CD14-positive monocyte (primary cell): ENCODE measurements at regions not wholly inside any gene's neighbourhood (a gene's known extent, or its start where the extent isn't known, plus 50 kb on each side); places are given as distances from the start of the nearest gene placed in this dataset.

ENCODE experiments used
- DNase-seq, 3 donors: peaks; one replicate each; pipeline ENCODE4 v3.0.0-alpha.2; 2011 to 2022
- H2AFZ ChIP-seq: 2 replicates; pipeline ENCODE4 v1.6.0; 2012; ENCODE audit warnings: mild to moderate bottlenecking, low read depth, low read length, inconsistent platforms; ENCODE audit not compliant: insufficient read depth, poor library complexity, severe bottlenecking
- H3K27ac ChIP-seq, 2 donors: 1 replicate in 1 of 2; 2 replicates in 1 of 2; pipeline ENCODE4 v1.5.1; 2012 to 2013; ENCODE audit warnings: low read length in 2 of 2, control low read depth in 1 of 2, inconsistent platforms in 1 of 2, low read depth in 1 of 2, mild to moderate bottlenecking in 1 of 2
- H3K27me3 ChIP-seq, 2 donors: one replicate each; pipeline versions ENCODE4 v1.6.0 to v1.6.1; 2011 to 2013; ENCODE audit warnings: low read length in 2 of 2; ENCODE audit not compliant: control insufficient read depth in 2 of 2, insufficient read depth in 2 of 2
- H3K36me3 ChIP-seq, 2 donors: replicated peaks in 1 of 2; 1 replicate in 1 of 2; 2 replicates in 1 of 2; pipeline versions ENCODE4 v1.5.1 to v1.6.1; 2012 to 2013; ENCODE audit warnings: low read length in 2 of 2, control low read depth in 1 of 2, inconsistent platforms in 1 of 2, mild to moderate bottlenecking in 1 of 2; ENCODE audit not compliant: insufficient read depth in 2 of 2, control insufficient read depth in 1 of 2
- H3K4me1 ChIP-seq, 2 donors: 1 replicate in 1 of 2; 2 replicates in 1 of 2; pipeline versions ENCODE4 v1.5.1 to v1.6.1; 2012 to 2013; ENCODE audit warnings: low read length in 2 of 2, control low read depth in 1 of 2, inconsistent platforms in 1 of 2, mild to moderate bottlenecking in 1 of 2, moderate library complexity in 1 of 2; ENCODE audit not compliant: insufficient read depth in 2 of 2, control insufficient read depth in 1 of 2
- H3K4me2 ChIP-seq: replicated peaks from 2 replicates; pipeline ENCODE3; 2012; ENCODE audit warnings: low read length, moderate library complexity, mild to moderate bottlenecking; ENCODE audit not compliant: poor library complexity, severe bottlenecking; ENCODE audit errors: extremely low read depth
- H3K4me3 ChIP-seq, 3 experiments: fragments of 200-600 bp in 1 of 3; sonication (generic) in 1 of 3; replicated peaks in 1 of 3; 1 replicate in 2 of 3; 2 replicates in 1 of 3; pipeline ENCODE4 v1.5.1; 2011 to 2013; ENCODE audit warnings: low read length in 3 of 3, mild to moderate bottlenecking in 3 of 3, control low read depth in 2 of 3, low read depth in 2 of 3, inconsistent platforms in 1 of 3, moderate library complexity in 1 of 3
- H3K79me2 ChIP-seq: 2 replicates; pipeline ENCODE4 v1.6.0; 2012; ENCODE audit warnings: mild to moderate bottlenecking, control low read depth, inconsistent platforms, low read length, moderate library complexity; ENCODE audit not compliant: insufficient read depth
- H3K9ac ChIP-seq: 2 replicates; pipeline ENCODE4 v1.6.0; 2017; ENCODE audit warnings: low read length, mild to moderate bottlenecking; ENCODE audit not compliant: insufficient read depth, poor library complexity, severe bottlenecking
- H3K9me3 ChIP-seq, 2 donors: replicated peaks in 1 of 2; 1 replicate in 1 of 2; 2 replicates in 1 of 2; pipeline versions ENCODE4 v1.5.1 to v1.6.1; 2012 to 2013; ENCODE audit warnings: low read length in 2 of 2, control low read depth in 1 of 2; ENCODE audit not compliant: control insufficient read depth in 1 of 2, insufficient read depth in 1 of 2
- H4K20me1 ChIP-seq: 2 replicates; pipeline ENCODE4 v1.6.0; 2012; ENCODE audit warnings: mild to moderate bottlenecking, low read length, control low read depth, moderate library complexity; ENCODE audit not compliant: insufficient read depth
- H3K27ac Mint-ChIP-seq, 7 donors: one replicate each; pipeline ENCODE4 v1.8.0; 2020; ENCODE audit warnings: mild to moderate bottlenecking in 7 of 7, mixed read lengths in 7 of 7, moderate library complexity in 6 of 7, inconsistent platforms in 2 of 7
- H3K27me3 Mint-ChIP-seq, 3 donors: one replicate each; pipeline ENCODE4 v1.8.0; 2021 to 2022; ENCODE audit warnings: low read depth in 3 of 3, mild to moderate bottlenecking in 3 of 3, mixed read lengths in 3 of 3, moderate library complexity in 3 of 3, inconsistent platforms in 1 of 3
- H3K36me3 Mint-ChIP-seq, 2 donors: one replicate each; pipeline ENCODE4 v1.8.0; 2020; ENCODE audit warnings: mixed read lengths in 2 of 2, inconsistent platforms in 1 of 2, mild to moderate bottlenecking in 1 of 2
- H3K4me1 Mint-ChIP-seq: one replicate; pipeline ENCODE4 v1.8.0; 2020; ENCODE audit warnings: mild to moderate bottlenecking, mixed read lengths
- H3K4me3 Mint-ChIP-seq, 2 donors: one replicate each; pipeline ENCODE4 v1.8.0; 2020; ENCODE audit warnings: mild to moderate bottlenecking in 2 of 2, mixed read lengths in 2 of 2, moderate library complexity in 1 of 2
- H3K9me3 Mint-ChIP-seq, 7 donors: one replicate each; pipeline ENCODE4 v1.8.0; 2020 to 2022; ENCODE audit warnings: mixed read lengths in 7 of 7, mild to moderate bottlenecking in 6 of 7, moderate library complexity in 6 of 7, inconsistent platforms in 2 of 7
- CTCF ChIP-seq: fragments of 200-600 bp; IDR thresholded peaks from one replicate; pipeline ENCODE4 v1.8.0; 2022; ENCODE audit warnings: antibody characterized with exemption, mild to moderate bottlenecking
- WGBS: methylation state at CpG from one replicate; pipeline ENCODE4 v1.1.5; 2013; ENCODE audit warnings: missing lambda C conversion rate; ENCODE audit not compliant: insufficient coverage; 5-methylcytosine and 5-hydroxymethylcytosine counted together
- intact Hi-C, 2 donors: fragments of 100-400 bp; cut with micrococcal nuclease; formaldehyde crosslinking; loops; one replicate each; pipeline versions ENCODE4 v1.15.0 to v1.15.1; 2023

GRCh38 chr12:74953697-74954096 is 255.9 kb downstream of the KCNC2 start:
- H3K27ac ChIP-seq = no peak overlapping the region
- H3K36me3 ChIP-seq = no peaks in the 10 kb centered on the region
- H3K79me2 ChIP-seq = no peaks in the 10 kb centered on the region
- Mint-ChIP-seq H3K4me1 (no peaks in the 10 kb centered on the region), H3K4me3 (no peak overlapping the region), H3K36me3 (no peaks in the 10 kb centered on the region), H3K27me3 (no peaks in the 10 kb centered on the region), H3K9me3 (peaks cover 0 to 10% (median 2%) of the 10 kb centered on the region in 7 donors), H3K27ac (no peak overlapping the region)
- WGBS = no CpG with 5 or more reads among the region's 1 CpG
- intact Hi-C loops = no loop called here
- no peak overlapping the region for H3K4me2 ChIP-seq
- H3K9me3 ChIP-seq = peaks cover 0 to 6% of the 10 kb centered on the region in 2 donors
- no peak overlapping the region for H3K9ac ChIP-seq
- H4K20me1 ChIP-seq = no peaks in the 10 kb centered on the region
- no peak for DNase-seq
- H3K4me3 ChIP-seq = no peak overlapping the region
- no peaks in the 10 kb centered on the region for H3K27me3 ChIP-seq
- TF ChIP-seq CTCF = no peak
- H2AFZ ChIP-seq = no peak overlapping the region
- H3K4me1 ChIP-seq = no peaks in the 10 kb centered on the region

- H3K4me2 ChIP-seq = no peak overlapping the region
- Mint-ChIP-seq H3K9me3 (peaks cover 0 to 10% (median 3%) of the 10 kb centered on the region in 7 donors), H3K27ac (no peak overlapping the region), H3K27me3 (no peaks in the 10 kb centered on the region), H3K36me3 (no peaks in the 10 kb centered on the region), H3K4me1 (no peaks in the 10 kb centered on the region), H3K4me3 (no peak overlapping the region)
- H3K27ac ChIP-seq = no peak overlapping the region
- no peak for DNase-seq
- H2AFZ ChIP-seq = no peak overlapping the region
- intact Hi-C loops = no loop called here
- 100% methylated on average over 1 of the region's 3 CpGs for WGBS
- peaks cover 0 to 6% of the 10 kb centered on the region in 2 donors for H3K9me3 ChIP-seq
- H3K9ac ChIP-seq = no peak overlapping the region
- H3K27me3 ChIP-seq = no peaks in the 10 kb centered on the region
- H3K4me3 ChIP-seq = no peak overlapping the region
- no peaks in the 10 kb centered on the region for H3K4me1 ChIP-seq
- no peaks in the 10 kb centered on the region for H4K20me1 ChIP-seq
- no peaks in the 10 kb centered on the region for H3K36me3 ChIP-seq
- no peaks in the 10 kb centered on the region for H3K79me2 ChIP-seq
- no peak for TF ChIP-seq CTCF
Observed at GRCh38 chr12:74957231-74957630, 252.4 kb downstream of the KCNC2 start.
